IPS-15b (cell line): ENCODE measurements at regions not wholly inside any gene's neighbourhood (a gene's known extent, or its start where the extent isn't known, plus 50 kb on each side); places are given as distances from the start of the nearest gene placed in this dataset.
"Not testable (repeated sequence)": the region's sequence is repeated elsewhere in the genome, so short reads cannot be mapped to it uniquely, and the experiment has no call there.

Experiments used
- H3K27me3 ChIP-seq: one replicate; pipeline ENCODE4 v1.6.1; 2013; ENCODE audit warnings: low read length; ENCODE audit not compliant: control insufficient read depth, insufficient read depth
- H3K36me3 ChIP-seq: one replicate; pipeline ENCODE4 v1.6.1; 2013; ENCODE audit warnings: low read length; ENCODE audit not compliant: control insufficient read depth, insufficient read depth
- H3K4me1 ChIP-seq: one replicate; pipeline ENCODE4 v1.6.1; 2013; ENCODE audit warnings: mild to moderate bottlenecking, low read length; ENCODE audit not compliant: control insufficient read depth, insufficient read depth
- H3K4me3 ChIP-seq: one replicate; pipeline ENCODE4 v1.5.1; 2013; ENCODE audit warnings: low read depth, low read length
- H3K9ac ChIP-seq: one replicate; pipeline ENCODE4 v1.6.1; 2013; ENCODE audit warnings: low read depth, mild to moderate bottlenecking, low read length
- H3K9me3 ChIP-seq: one replicate; pipeline ENCODE4 v1.6.1; 2013; ENCODE audit warnings: mild to moderate bottlenecking, low read length; ENCODE audit not compliant: control insufficient read depth, insufficient read depth

DNA sequence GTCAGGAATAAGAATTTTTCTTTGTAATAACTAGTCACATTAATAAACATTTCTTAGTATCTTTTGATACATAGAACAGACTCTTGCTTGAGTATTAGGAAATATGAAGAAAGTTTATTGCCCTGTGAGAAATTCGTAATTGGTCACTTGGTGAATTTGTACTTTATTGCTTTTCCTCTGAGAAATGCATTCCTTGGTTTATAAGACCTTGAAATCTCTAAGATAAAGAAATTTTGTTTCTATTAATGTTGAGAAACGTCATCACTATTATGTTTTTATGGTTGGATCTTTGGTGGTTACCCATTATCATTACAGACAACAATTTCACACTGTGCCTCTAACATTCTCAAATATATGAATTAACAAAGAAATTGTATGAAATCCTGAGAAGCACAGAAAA, 652.0 kb upstream of the NECTIN3 start:
- no peak overlapping the region for H3K9ac ChIP-seq
- H3K9me3 ChIP-seq: no peaks in the 10 kb centered on the region
- H3K4me3 ChIP-seq: no peak overlapping the region

DNA sequence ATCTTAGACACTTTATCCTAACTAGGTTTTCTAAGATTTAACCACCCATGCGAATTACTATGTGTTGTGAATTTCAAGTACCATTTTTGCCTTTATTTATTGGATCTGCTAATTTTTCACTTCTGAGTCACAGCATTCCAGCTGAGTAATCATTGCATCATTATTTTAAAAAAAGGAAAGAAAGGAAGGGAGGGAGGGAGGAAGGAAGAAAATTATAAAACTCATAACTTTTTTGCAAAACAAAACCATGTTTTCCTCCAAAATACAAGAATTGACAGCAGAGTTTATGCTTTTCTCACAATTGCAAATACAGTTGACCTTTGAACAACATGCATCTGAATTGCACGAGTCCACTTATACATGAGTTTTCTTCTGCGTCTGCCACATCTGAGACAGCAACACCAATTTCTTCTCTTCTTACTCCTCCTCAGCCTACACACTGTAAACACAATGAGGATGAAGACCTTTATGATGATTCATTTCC, 651.4 kb upstream of the NECTIN3 start:
- Histone ChIP-seq H3K9ac (no peak overlapping the region), H3K27me3 (no peaks in the 10 kb centered on the region), H3K9me3 (no peaks in the 10 kb centered on the region), H3K36me3 (no peaks in the 10 kb centered on the region), H3K4me3 (no peak overlapping the region), H3K4me1 (no peaks in the 10 kb centered on the region)

More for the DNA sequence above, 652.0 kb upstream of the NECTIN3 start:
- no peaks in the 10 kb centered on the region for H3K36me3 ChIP-seq
- no peaks in the 10 kb centered on the region for H3K27me3 ChIP-seq
- H3K4me1 ChIP-seq: no peaks in the 10 kb centered on the region

DNA sequence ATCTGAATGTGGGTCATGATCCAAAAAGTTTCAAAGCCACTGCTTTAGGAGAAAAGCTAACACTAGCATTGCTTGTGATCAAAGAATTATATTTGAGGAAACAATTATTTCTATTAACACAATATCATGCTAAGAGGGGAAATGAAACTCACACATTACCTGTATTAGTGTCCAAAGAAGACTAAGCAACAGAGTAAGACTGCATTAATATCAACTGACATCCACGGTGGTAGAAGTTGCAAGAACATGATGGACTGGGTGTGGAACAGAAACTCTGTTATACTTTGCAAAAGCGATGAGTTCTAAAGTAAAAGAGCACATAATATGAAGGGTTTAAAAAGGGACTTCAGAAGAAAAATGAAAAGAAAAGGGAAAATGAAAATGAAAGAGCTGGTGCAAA, 648.3 kb upstream of the NECTIN3 start:
- no peaks in the 10 kb centered on the region for H3K36me3 ChIP-seq
- no peaks in the 10 kb centered on the region for H3K27me3 ChIP-seq
- H3K9me3 ChIP-seq: no peaks in the 10 kb centered on the region
- no peak overlapping the region for H3K9ac ChIP-seq
- no peaks in the 10 kb centered on the region for H3K4me1 ChIP-seq
- H3K4me3 ChIP-seq: no peak overlapping the region

- no peak overlapping the region for H3K4me3 ChIP-seq
- H3K4me1 ChIP-seq: no peaks in the 10 kb centered on the region
- no peaks in the 10 kb centered on the region for H3K27me3 ChIP-seq
- H3K9me3 ChIP-seq: no peaks in the 10 kb centered on the region
- no peaks in the 10 kb centered on the region for H3K36me3 ChIP-seq
- H3K9ac ChIP-seq: no peak overlapping the region
Observed at GRCh38 chr3:110430146-110430545, 641.5 kb upstream of the NECTIN3 start.

GRCh38 chr3:110436209-110436608, 635.4 kb upstream of the NECTIN3 start:
- H3K4me3 ChIP-seq: no peak overlapping the region

GRCh38 chr3:110440066-110440653, 631.5 kb upstream of the NECTIN3 start:
- H3K27me3 ChIP-seq, H3K4me3 ChIP-seq, H3K9ac ChIP-seq, H3K4me1 ChIP-seq, H3K36me3 ChIP-seq, H3K9me3 ChIP-seq: not testable (repeated sequence)

More at GRCh38 chr3:110436209-110436608, 635.4 kb upstream of the NECTIN3 start:
- no peak overlapping the region for H3K9ac ChIP-seq
- no peaks in the 10 kb centered on the region for H3K27me3 ChIP-seq
- no peaks in the 10 kb centered on the region for H3K36me3 ChIP-seq
- H3K9me3 ChIP-seq: no peaks in the 10 kb centered on the region
- H3K4me1 ChIP-seq: no peaks in the 10 kb centered on the region

DNA sequence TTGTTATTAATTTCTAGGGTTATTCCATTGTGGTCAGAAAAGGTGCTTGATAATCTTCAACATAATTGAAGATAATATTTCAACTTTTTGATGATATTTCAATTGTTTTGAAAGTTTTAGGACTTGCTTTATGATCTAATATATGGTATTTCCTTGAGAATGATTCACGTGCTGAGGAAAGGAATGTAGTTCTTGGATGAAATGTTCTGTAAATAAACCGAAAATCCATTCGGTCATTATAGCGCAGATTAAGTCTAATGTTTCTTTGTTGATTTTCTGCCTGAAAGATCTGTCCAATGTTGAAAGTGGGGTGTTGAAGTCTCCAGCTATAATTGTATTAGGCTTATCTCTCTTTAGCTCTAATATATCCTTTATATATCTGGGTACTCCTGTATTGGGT, 617.5 kb upstream of the NECTIN3 start:
- Histone ChIP-seq H3K4me3 (no peak overlapping the region), H3K9me3 (no peaks in the 10 kb centered on the region), H3K27me3 (no peaks in the 10 kb centered on the region), H3K36me3 (no peaks in the 10 kb centered on the region), H3K9ac (no peak overlapping the region), H3K4me1 (no peaks in the 10 kb centered on the region)

DNA sequence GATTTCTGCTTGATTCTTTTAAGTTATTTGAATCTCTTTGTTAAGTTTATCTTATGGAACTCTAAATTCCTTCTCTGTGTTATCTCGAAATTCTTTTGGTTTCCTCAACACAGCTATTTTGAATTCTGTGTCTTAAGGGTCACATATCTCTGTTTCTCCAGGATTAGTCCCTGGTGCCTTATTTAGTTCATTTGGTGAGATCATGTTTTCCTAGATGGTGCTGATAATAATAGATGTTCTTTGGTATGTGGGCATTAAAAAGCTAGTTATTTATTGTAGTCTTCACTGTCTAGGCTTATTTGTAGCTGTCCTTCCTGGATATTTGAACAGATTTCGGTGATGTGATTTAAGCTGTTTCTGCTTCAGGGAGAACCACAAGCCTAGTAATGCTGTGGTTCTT, 615.6 kb upstream of the NECTIN3 start:
- no peak overlapping the region for H3K4me3 ChIP-seq
- no peaks in the 10 kb centered on the region for H3K27me3 ChIP-seq
- H3K9me3 ChIP-seq: no peaks in the 10 kb centered on the region
- H3K9ac ChIP-seq: no peak overlapping the region
- H3K36me3 ChIP-seq: no peaks in the 10 kb centered on the region
- H3K4me1 ChIP-seq: no peaks in the 10 kb centered on the region

GRCh38 chr3:110456438-110457138, 615.0 kb upstream of the NECTIN3 start:
- Histone ChIP-seq H3K4me3 (no peak overlapping the region), H3K27me3 (no peaks in the 10 kb centered on the region), H3K4me1 (no peaks in the 10 kb centered on the region), H3K9me3 (no peaks in the 10 kb centered on the region), H3K36me3 (no peaks in the 10 kb centered on the region), H3K9ac (no peak overlapping the region)

DNA sequence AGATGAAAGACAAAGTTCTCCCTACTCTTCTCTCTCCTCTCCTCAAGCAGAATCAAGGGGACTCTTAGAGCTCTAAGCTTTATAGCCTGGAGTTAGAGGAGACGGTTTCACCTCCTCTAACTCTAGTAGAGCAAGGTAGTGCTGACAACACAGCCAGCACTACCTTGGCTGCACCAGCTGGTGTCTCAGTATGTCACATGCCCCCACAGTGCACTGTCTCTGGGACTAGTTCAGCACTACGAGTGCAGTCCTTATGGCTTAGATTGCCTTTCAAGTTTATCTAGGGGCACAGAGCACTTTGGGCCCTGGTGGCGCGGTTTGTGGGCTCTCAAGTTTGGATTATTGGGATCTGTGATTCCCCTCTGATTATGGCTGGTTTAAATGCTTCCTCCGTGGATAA, 614.1 kb upstream of the NECTIN3 start:
- H3K27me3 ChIP-seq: no peaks in the 10 kb centered on the region
- no peaks in the 10 kb centered on the region for H3K4me1 ChIP-seq
- H3K9me3 ChIP-seq: no peaks in the 10 kb centered on the region
- no peaks in the 10 kb centered on the region for H3K36me3 ChIP-seq
- no peak overlapping the region for H3K9ac ChIP-seq
- H3K4me3 ChIP-seq: no peak overlapping the region

- H3K9ac ChIP-seq: no peak overlapping the region
- no peaks in the 10 kb centered on the region for H3K27me3 ChIP-seq
- no peaks in the 10 kb centered on the region for H3K9me3 ChIP-seq
- no peak overlapping the region for H3K4me3 ChIP-seq
- H3K4me1 ChIP-seq: no peaks in the 10 kb centered on the region
- no peaks in the 10 kb centered on the region for H3K36me3 ChIP-seq
Observed at GRCh38 chr3:110459021-110459420, 612.6 kb upstream of the NECTIN3 start.

- H3K4me3 ChIP-seq: no peak overlapping the region
Observed at GRCh38 chr3:110470310-110470709, 601.3 kb upstream of the NECTIN3 start.

More at GRCh38 chr3:110470310-110470709, 601.3 kb upstream of the NECTIN3 start:
- Histone ChIP-seq H3K9me3 (no peaks in the 10 kb centered on the region), H3K9ac (no peak overlapping the region), H3K4me1 (no peaks in the 10 kb centered on the region), H3K27me3 (no peaks in the 10 kb centered on the region), H3K36me3 (no peaks in the 10 kb centered on the region)
